GM23338 (cell line): ENCODE measurements at regions not wholly inside any gene's neighbourhood (a gene's known extent, or its start where the extent isn't known, plus 50 kb on each side); places are given as distances from the start of the nearest gene placed in this dataset.

ENCODE experiments used
- ATAC-seq: fragments of 200-7000 bp; cut with Tn5 transposase; 3 replicates; pipeline ENCODE4 v1.9.1; 2020
- DNase-seq: peaks from one replicate; pipeline ENCODE4 v3.0.0-alpha.2; 2015; ENCODE audit warnings: low spot score
- H2AFZ ChIP-seq: fragments of 200-600 bp; sonication (generic); 2 replicates; pipeline ENCODE4 v1.8.0; 2016; ENCODE audit warnings: antibody characterized with exemption, mild to moderate bottlenecking, moderate library complexity
- H3F3A ChIP-seq: fragments of 200-600 bp; sonication (generic); replicated peaks from 2 replicates; pipeline ENCODE4 v1.8.0; 2017; ENCODE audit warnings: antibody characterized with exemption, mixed run types, low read depth
- H3K27ac ChIP-seq: fragments of 200-600 bp; sonication (generic); 2 replicates; pipeline ENCODE4 v1.6.1; 2016; ENCODE audit warnings: low read depth
- H3K27me3 ChIP-seq: fragments of 200-600 bp; sonication (generic); 2 replicates; pipeline ENCODE4 v1.8.0; 2016; ENCODE audit warnings: mild to moderate bottlenecking, mixed run types, moderate library complexity; ENCODE audit not compliant: insufficient read depth
- H3K36me3 ChIP-seq: fragments of 200-600 bp; sonication (generic); 2 replicates; pipeline ENCODE4 v1.8.0; 2016; ENCODE audit warnings: mild to moderate bottlenecking; ENCODE audit not compliant: insufficient read depth
- H3K4me1 ChIP-seq: fragments of 200-600 bp; sonication (generic); 2 replicates; pipeline ENCODE4 v1.8.0; 2016; ENCODE audit warnings: mild to moderate bottlenecking, moderate library complexity; ENCODE audit not compliant: insufficient read depth
- H3K4me2 ChIP-seq: fragments of 200-600 bp; sonication (generic); 2 replicates; pipeline ENCODE4 v1.7.1; 2017; ENCODE audit warnings: mixed run types
- H3K4me3 ChIP-seq: fragments of 200-600 bp; sonication (generic); 2 replicates; pipeline ENCODE4 v1.6.1; 2016; ENCODE audit warnings: mixed run types
- H3K79me2 ChIP-seq: fragments of 200-600 bp; sonication (generic); replicated peaks from 2 replicates; pipeline ENCODE4 v1.8.0; 2017; ENCODE audit warnings: mild to moderate bottlenecking; ENCODE audit not compliant: insufficient read depth
- H3K9me2 ChIP-seq: fragments of 200-600 bp; sonication (generic); 2 replicates; pipeline ENCODE4 v1.8.0; 2017; ENCODE audit not compliant: insufficient read depth
- H4K20me1 ChIP-seq: fragments of 200-600 bp; sonication (generic); replicated peaks from 2 replicates; pipeline ENCODE4 v1.8.0; 2017; ENCODE audit warnings: mild to moderate bottlenecking; ENCODE audit not compliant: insufficient read depth
- H3K27ac Mint-ChIP-seq: 2 replicates; pipeline ENCODE4 v1.8.0; 2020; ENCODE audit warnings: inconsistent platforms, mild to moderate bottlenecking, moderate library complexity, mixed read lengths
- H3K27me3 Mint-ChIP-seq: 3 replicates; pipeline ENCODE4 v1.8.0; 2022; ENCODE audit warnings: low read depth, mild to moderate bottlenecking, moderate library complexity, mixed read lengths, inconsistent platforms; ENCODE audit not compliant: insufficient read depth, poor library complexity
- H3K36me3 Mint-ChIP-seq: 3 replicates; pipeline ENCODE4 v1.8.0; 2021; ENCODE audit warnings: low read depth, mild to moderate bottlenecking, inconsistent platforms, moderate library complexity, mixed read lengths
- H3K4me1 Mint-ChIP-seq: 3 replicates; pipeline ENCODE4 v1.8.0; 2020; ENCODE audit warnings: mild to moderate bottlenecking, inconsistent platforms, mixed read lengths
- H3K4me3 Mint-ChIP-seq: 3 replicates; pipeline ENCODE4 v1.8.0; 2021; ENCODE audit warnings: moderate library complexity, mild to moderate bottlenecking, inconsistent platforms, mixed read lengths
- H3K9me3 Mint-ChIP-seq: 3 replicates; pipeline ENCODE4 v1.8.0; 2020; ENCODE audit warnings: moderate library complexity, mild to moderate bottlenecking, inconsistent platforms, mixed read lengths
- CREB1 ChIP-seq: fragments of 250-450 bp; sonication (Bioruptor Pico); IDR thresholded peaks from 2 replicates; pipeline ENCODE4 v1.5.0; 2020; ENCODE audit warnings: low read depth, mild to moderate bottlenecking, moderate library complexity
- ETS1 ChIP-seq: IDR thresholded peaks from 2 replicates; pipeline ENCODE4 v1.6.1; 2016; ENCODE audit warnings: antibody characterized with exemption
- EZH2 ChIP-seq: fragments of 200-600 bp; sonication (generic); IDR thresholded peaks from one replicate; pipeline ENCODE4 v1.8.0; 2017; ENCODE audit warnings: antibody characterized with exemption, mild to moderate bottlenecking, low read depth; ENCODE audit not compliant: unreplicated experiment
- EZH2phosphoT487 ChIP-seq: fragments of 200-600 bp; sonication (generic); IDR thresholded peaks from one replicate; pipeline ENCODE4 v1.8.1; 2018; ENCODE audit warnings: antibody characterized with exemption; ENCODE audit not compliant: unreplicated experiment
- JUNB ChIP-seq: IDR thresholded peaks from one replicate; pipeline ENCODE4 v1.6.1; 2016; ENCODE audit warnings: antibody characterized with exemption; ENCODE audit not compliant: unreplicated experiment
- NANOG ChIP-seq: IDR thresholded peaks from 2 replicates; pipeline ENCODE4 v1.6.1; 2016; ENCODE audit warnings: antibody characterized with exemption, borderline replicate concordance
- POLR2AphosphoS5 ChIP-seq: IDR thresholded peaks from 2 replicates; pipeline ENCODE4 v1.6.1; 2016; ENCODE audit warnings: antibody characterized with exemption, low read depth
- REST ChIP-seq: IDR thresholded peaks from one replicate; pipeline ENCODE4 v1.6.1; 2018; ENCODE audit warnings: antibody characterized with exemption; ENCODE audit not compliant: unreplicated experiment
- STAT1 ChIP-seq: IDR thresholded peaks from one replicate; pipeline ENCODE4 v1.6.1; 2016; ENCODE audit warnings: antibody characterized with exemption; ENCODE audit not compliant: unreplicated experiment
- ZNF114 ChIP-seq: fragments of 250-450 bp; sonication (Bioruptor Pico); IDR thresholded peaks from 2 replicates; pipeline ENCODE4 v1.5.0; 2020; ENCODE audit warnings: mild to moderate bottlenecking, moderate library complexity
- ZNF331 ChIP-seq: fragments of 250-450 bp; sonication (Bioruptor Pico); IDR thresholded peaks from 2 replicates; pipeline ENCODE4 v1.5.0; 2020; ENCODE audit warnings: low read depth, mild to moderate bottlenecking, moderate library complexity
- TF ChIP-seq, protein P1 (sequence below), 2 experiments: fragments of 200-600 bp in 1 of 2; sonication (generic) in 1 of 2; conservative IDR thresholded peaks; 2 replicates each; pipeline versions ENCODE4 v1.5.1 to v1.6.1; 2016 to 2017; ENCODE audit warnings: antibody characterized with exemption in 2 of 2, low read depth in 2 of 2, mild to moderate bottlenecking in 2 of 2, moderate library complexity in 1 of 2
- TF ChIP-seq, protein P2 (sequence below): fragments of 250-450 bp; sonication (Bioruptor Pico); IDR thresholded peaks from 2 replicates; pipeline ENCODE4 v1.5.0; 2020; ENCODE audit warnings: mild to moderate bottlenecking, moderate library complexity

DNA sequence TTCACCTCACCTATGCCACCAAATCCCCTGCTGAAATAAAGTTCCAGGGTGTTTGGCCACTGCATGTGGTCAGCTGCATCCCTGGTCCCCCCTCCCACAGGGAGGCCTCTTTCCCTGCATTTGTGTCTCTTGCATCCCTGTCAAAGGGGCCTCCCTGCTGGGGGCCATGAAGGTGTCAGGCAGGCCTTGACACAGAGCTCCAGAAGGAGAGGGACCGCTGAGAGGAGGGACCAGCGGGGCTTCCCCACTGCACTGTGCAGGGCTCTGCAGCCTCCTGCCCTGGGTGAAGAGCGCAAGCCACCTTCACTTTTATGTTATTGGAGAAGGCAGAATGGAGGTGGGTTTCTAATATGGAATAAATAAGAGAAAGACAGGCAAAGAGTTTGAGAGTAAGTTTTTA is 230.2 kb downstream of the ANKRD30B start:
- DNase-seq (no peak), ATAC-seq (peak; percentile 37; the same call in 2 of the 3 replicates)
- H2AFZ ChIP-seq: no peak overlapping the region
- TF ChIP-seq EZH2 (no peak), CREB1 (CRISPR knock-in tag) (no peak), EZH2phosphoT487 (no peak), REST (no peak), JUNB (no peak), ZNF331 (CRISPR knock-in tag) (no peak), POLR2AphosphoS5 (no peak), STAT1 (no peak), NANOG (no peak), ETS1 (no peak), ZNF114 (CRISPR knock-in tag) (no peak)
- TF ChIP-seq, protein P1, sequence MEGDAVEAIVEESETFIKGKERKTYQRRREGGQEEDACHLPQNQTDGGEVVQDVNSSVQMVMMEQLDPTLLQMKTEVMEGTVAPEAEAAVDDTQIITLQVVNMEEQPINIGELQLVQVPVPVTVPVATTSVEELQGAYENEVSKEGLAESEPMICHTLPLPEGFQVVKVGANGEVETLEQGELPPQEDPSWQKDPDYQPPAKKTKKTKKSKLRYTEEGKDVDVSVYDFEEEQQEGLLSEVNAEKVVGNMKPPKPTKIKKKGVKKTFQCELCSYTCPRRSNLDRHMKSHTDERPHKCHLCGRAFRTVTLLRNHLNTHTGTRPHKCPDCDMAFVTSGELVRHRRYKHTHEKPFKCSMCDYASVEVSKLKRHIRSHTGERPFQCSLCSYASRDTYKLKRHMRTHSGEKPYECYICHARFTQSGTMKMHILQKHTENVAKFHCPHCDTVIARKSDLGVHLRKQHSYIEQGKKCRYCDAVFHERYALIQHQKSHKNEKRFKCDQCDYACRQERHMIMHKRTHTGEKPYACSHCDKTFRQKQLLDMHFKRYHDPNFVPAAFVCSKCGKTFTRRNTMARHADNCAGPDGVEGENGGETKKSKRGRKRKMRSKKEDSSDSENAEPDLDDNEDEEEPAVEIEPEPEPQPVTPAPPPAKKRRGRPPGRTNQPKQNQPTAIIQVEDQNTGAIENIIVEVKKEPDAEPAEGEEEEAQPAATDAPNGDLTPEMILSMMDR (conservative IDR thresholded peaks at IDR 0.05; ENCODE audit: low read depth in 2 of 2): no peak
- TF ChIP-seq, protein P2, sequence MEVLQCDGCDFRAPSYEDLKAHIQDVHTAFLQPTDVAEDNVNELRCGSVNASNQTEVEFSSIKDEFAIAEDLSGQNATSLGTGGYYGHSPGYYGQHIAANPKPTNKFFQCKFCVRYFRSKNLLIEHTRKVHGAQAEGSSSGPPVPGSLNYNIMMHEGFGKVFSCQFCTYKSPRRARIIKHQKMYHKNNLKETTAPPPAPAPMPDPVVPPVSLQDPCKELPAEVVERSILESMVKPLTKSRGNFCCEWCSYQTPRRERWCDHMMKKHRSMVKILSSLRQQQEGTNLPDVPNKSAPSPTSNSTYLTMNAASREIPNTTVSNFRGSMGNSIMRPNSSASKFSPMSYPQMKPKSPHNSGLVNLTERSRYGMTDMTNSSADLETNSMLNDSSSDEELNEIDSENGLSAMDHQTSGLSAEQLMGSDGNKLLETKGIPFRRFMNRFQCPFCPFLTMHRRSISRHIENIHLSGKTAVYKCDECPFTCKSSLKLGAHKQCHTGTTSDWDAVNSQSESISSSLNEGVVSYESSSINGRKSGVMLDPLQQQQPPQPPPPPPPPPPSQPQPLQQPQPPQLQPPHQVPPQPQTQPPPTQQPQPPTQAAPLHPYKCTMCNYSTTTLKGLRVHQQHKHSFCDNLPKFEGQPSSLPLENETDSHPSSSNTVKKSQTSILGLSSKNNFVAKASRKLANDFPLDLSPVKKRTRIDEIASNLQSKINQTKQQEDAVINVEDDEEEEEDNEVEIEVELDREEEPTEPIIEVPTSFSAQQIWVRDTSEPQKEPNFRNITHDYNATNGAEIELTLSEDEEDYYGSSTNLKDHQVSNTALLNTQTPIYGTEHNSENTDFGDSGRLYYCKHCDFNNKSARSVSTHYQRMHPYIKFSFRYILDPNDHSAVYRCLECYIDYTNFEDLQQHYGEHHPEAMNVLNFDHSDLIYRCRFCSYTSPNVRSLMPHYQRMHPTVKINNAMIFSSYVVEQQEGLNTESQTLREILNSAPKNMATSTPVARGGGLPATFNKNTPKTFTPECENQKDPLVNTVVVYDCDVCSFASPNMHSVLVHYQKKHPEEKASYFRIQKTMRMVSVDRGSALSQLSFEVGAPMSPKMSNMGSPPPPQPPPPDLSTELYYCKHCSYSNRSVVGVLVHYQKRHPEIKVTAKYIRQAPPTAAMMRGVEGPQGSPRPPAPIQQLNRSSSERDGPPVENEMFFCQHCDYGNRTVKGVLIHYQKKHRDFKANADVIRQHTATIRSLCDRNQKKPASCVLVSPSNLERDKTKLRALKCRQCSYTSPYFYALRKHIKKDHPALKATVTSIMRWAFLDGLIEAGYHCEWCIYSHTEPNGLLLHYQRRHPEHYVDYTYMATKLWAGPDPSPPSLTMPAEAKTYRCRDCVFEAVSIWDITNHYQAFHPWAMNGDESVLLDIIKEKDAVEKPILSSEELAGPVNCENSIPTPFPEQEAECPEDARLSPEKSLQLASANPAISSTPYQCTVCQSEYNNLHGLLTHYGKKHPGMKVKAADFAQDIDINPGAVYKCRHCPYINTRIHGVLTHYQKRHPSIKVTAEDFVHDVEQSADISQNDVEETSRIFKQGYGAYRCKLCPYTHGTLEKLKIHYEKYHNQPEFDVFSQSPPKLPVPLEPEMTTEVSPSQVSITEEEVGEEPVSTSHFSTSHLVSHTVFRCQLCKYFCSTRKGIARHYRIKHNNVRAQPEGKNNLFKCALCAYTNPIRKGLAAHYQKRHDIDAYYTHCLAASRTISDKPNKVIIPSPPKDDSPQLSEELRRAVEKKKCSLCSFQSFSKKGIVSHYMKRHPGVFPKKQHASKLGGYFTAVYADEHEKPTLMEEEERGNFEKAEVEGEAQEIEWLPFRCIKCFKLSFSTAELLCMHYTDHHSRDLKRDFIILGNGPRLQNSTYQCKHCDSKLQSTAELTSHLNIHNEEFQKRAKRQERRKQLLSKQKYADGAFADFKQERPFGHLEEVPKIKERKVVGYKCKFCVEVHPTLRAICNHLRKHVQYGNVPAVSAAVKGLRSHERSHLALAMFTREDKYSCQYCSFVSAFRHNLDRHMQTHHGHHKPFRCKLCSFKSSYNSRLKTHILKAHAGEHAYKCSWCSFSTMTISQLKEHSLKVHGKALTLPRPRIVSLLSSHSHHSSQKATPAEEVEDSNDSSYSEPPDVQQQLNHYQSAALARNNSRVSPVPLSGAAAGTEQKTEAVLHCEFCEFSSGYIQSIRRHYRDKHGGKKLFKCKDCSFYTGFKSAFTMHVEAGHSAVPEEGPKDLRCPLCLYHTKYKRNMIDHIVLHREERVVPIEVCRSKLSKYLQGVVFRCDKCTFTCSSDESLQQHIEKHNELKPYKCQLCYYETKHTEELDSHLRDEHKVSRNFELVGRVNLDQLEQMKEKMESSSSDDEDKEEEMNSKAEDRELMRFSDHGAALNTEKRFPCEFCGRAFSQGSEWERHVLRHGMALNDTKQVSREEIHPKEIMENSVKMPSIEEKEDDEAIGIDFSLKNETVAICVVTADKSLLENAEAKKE: no peak
- H3K79me2 ChIP-seq: no peaks in the 10 kb centered on the region
- no peak overlapping the region for H3K27ac ChIP-seq
- Mint-ChIP-seq H3K27ac (no peak overlapping the region), H3K4me3 (no peak overlapping the region), H3K4me1 (peaks cover 6% of the 10 kb centered on the region; the same call in 1 of the 3 replicates), H3K27me3 (peaks cover 10% of the 10 kb centered on the region), H3K36me3 (peaks cover 4% of the 10 kb centered on the region), H3K9me3 (peaks cover 90% of the 10 kb centered on the region)
- H3K4me1 ChIP-seq: no peaks in the 10 kb centered on the region
- no peaks in the 10 kb centered on the region for H3F3A ChIP-seq
- H3K9me2 ChIP-seq: no peaks in the 10 kb centered on the region
- H3K36me3 ChIP-seq: no peaks in the 10 kb centered on the region
- no peaks in the 10 kb centered on the region for H4K20me1 ChIP-seq
- H3K4me2 ChIP-seq: no peak overlapping the region
- H3K27me3 ChIP-seq: no peaks in the 10 kb centered on the region
- H3K4me3 ChIP-seq: no peak overlapping the region
